Endothelial cell of umbilical vein (primary cell): ENCODE measurements at regions not wholly inside any gene's neighbourhood (a gene's known extent, or its start where the extent isn't known, plus 50 kb on each side); places are given as distances from the start of the nearest gene placed in this dataset.

Source experiments
- BruUV-seq: library from RNA; stranded (reverse); fragments of 400-500 nt; replicated peaks from 2 replicates; lab custom pipeline; 2021; lab: Mats Ljungman, UMichigan
- CTCF ChIA-PET: fragments of 300-600, 350-600 bp; sonication (Branson Sonifier 250); formaldehyde crosslinking; loops from one replicate; lab custom pipeline; 2021; ENCODE audit warnings: antibody characterized with exemption, inconsistent platforms; lab: Charles Lee
- POLR2A ChIA-PET: fragments of 300-600, 350-600 bp; sonication (Branson Sonifier 250); formaldehyde crosslinking; loops from one replicate; lab custom pipeline; 2021; ENCODE audit warnings: antibody characterized with exemption, inconsistent platforms; lab: Charles Lee
- DNase-seq: peaks from one replicate; pipeline ENCODE4 v3.0.0-alpha.2; 2011; ENCODE audit warnings: low read depth, low spot score
- FAIRE-seq: peaks from 2 replicates; lab custom pipeline; 2011; peaks lifted over from hg19 to GRCh38; lab: Jason Lieb, UNC
- H2AFZ ChIP-seq: 2 replicates; pipeline ENCODE4 v1.6.0; 2012; ENCODE audit warnings: low read depth, low read length, control low read depth, inconsistent platforms
- H3K27ac ChIP-seq: 2 replicates; pipeline ENCODE4 v1.5.1; 2011; ENCODE audit warnings: low read depth, mild to moderate bottlenecking, control low read depth, low read length, moderate library complexity; ENCODE audit not compliant: insufficient read depth
- H3K27me3 ChIP-seq, 2 experiments: 2 replicates each; pipeline versions ENCODE4 v1.6.0 to v1.6.1; 2011; ENCODE audit warnings: low read length in 2 of 2, mixed read lengths in 1 of 2; ENCODE audit not compliant: control insufficient read depth in 2 of 2, insufficient read depth in 2 of 2
- H3K36me3 ChIP-seq, 2 experiments: 2 replicates in 1 of 2; 3 replicates in 1 of 2; pipeline ENCODE4 v1.5.1; 2011; ENCODE audit warnings: low read length in 2 of 2, mild to moderate bottlenecking in 1 of 2, moderate library complexity in 1 of 2; ENCODE audit not compliant: control insufficient read depth in 2 of 2, insufficient read depth in 2 of 2; ENCODE audit errors: extremely low read depth in 1 of 2
- H3K4me1 ChIP-seq: 3 replicates; pipeline ENCODE4 v1.5.1; 2011; ENCODE audit warnings: mild to moderate bottlenecking, low read length; ENCODE audit not compliant: control insufficient read depth, insufficient read depth; ENCODE audit errors: extremely low read depth
- H3K4me2 ChIP-seq: 2 replicates; pipeline ENCODE4 v1.6.1; 2011; ENCODE audit warnings: low read length, control low read depth, mixed read lengths; ENCODE audit not compliant: insufficient read depth
- H3K4me3 ChIP-seq, 3 experiments: fragments of 200-600 bp in 1 of 3; sonication (generic), shearing (Covaris generic) in 1 of 3; replicated peaks in 1 of 3; 2 replicates each; pipeline ENCODE4 v1.5.1; 2011 to 2016; ENCODE audit warnings: control low read depth in 3 of 3, low read length in 3 of 3, mild to moderate bottlenecking in 2 of 3, inconsistent platforms in 1 of 3, low read depth in 1 of 3, moderate library complexity in 1 of 3; ENCODE audit not compliant: insufficient read depth in 1 of 3
- H3K79me2 ChIP-seq: 2 replicates; pipeline ENCODE4 v1.6.0; 2012; ENCODE audit warnings: low read length, inconsistent platforms; ENCODE audit not compliant: control insufficient read depth, insufficient read depth
- H3K9ac ChIP-seq: replicated peaks from 2 replicates; pipeline ENCODE3; 2011; ENCODE audit warnings: low read length, control low read depth; ENCODE audit not compliant: insufficient read depth; ENCODE audit errors: extremely low read depth
- H3K9me1 ChIP-seq: replicated peaks from 3 replicates; pipeline ENCODE4 v1.6.0; 2011; ENCODE audit warnings: mild to moderate bottlenecking, low read length; ENCODE audit not compliant: control insufficient read depth, insufficient read depth; ENCODE audit errors: extremely low read depth
- H3K9me3 ChIP-seq: replicated peaks from 2 replicates; pipeline ENCODE4 v1.5.1; 2012; ENCODE audit warnings: low read length, inconsistent platforms; ENCODE audit not compliant: control insufficient read depth, insufficient read depth
- H4K20me1 ChIP-seq: replicated peaks from 2 replicates; pipeline ENCODE3; 2011; ENCODE audit warnings: mild to moderate bottlenecking, low read length; ENCODE audit not compliant: control insufficient read depth, insufficient read depth; ENCODE audit errors: extremely low read depth
- EZH2 ChIP-seq: IDR thresholded peaks from 2 replicates; pipeline ENCODE4 v1.6.1; 2012; ENCODE audit warnings: borderline replicate concordance, low read depth, mild to moderate bottlenecking, moderate library complexity, low read length, inconsistent platforms; ENCODE audit not compliant: severe bottlenecking
- FOS ChIP-seq: IDR thresholded peaks from 2 replicates; pipeline ENCODE4 v1.6.1; 2011; ENCODE audit warnings: mild to moderate bottlenecking, low read length, moderate library complexity, borderline replicate concordance; ENCODE audit not compliant: insufficient read depth
- GATA2 ChIP-seq: IDR thresholded peaks from 2 replicates; pipeline ENCODE4 v1.7.0; 2011; ENCODE audit warnings: low read depth, mild to moderate bottlenecking, moderate library complexity, mixed read lengths, low read length; ENCODE audit not compliant: insufficient read length, insufficient read depth
- JUN ChIP-seq: IDR thresholded peaks from 2 replicates; pipeline ENCODE4 v1.6.1; 2011; ENCODE audit warnings: borderline replicate concordance, low read depth; ENCODE audit not compliant: insufficient read length, insufficient read depth
- MAX ChIP-seq: IDR thresholded peaks from 2 replicates; pipeline ENCODE4 v1.6.1; 2011; ENCODE audit not compliant: insufficient read depth, insufficient read length
- MYC ChIP-seq: IDR thresholded peaks from one replicate; pipeline ENCODE4 v1.6.1; 2011; ENCODE audit warnings: mild to moderate bottlenecking, low read depth, low read length
- POLR2A ChIP-seq: IDR thresholded peaks from 2 replicates; pipeline ENCODE4 v1.6.1; 2012; ENCODE audit warnings: low read depth, mild to moderate bottlenecking, control low read depth, low read length
- POLR2AphosphoS5 ChIP-seq: IDR thresholded peaks from 2 replicates; pipeline ENCODE4 v1.6.1; 2012; ENCODE audit warnings: low read depth, mild to moderate bottlenecking, control low read depth, low read length, moderate library complexity; ENCODE audit not compliant: insufficient read depth
- dilution Hi-C: fragments of 300-500 bp; cut with MboI; formaldehyde crosslinking; loops from one replicate; pipeline ENCODE4 v1.15.0; 2019; ENCODE audit warnings: low sequenced_read_pairs; ENCODE audit not compliant: extremely low pct_ligation_motif_present
- intact Hi-C: fragments of 100-400 bp; cut with micrococcal nuclease; formaldehyde crosslinking; loops from one replicate; pipeline ENCODE4 v1.10.0; 2022

GRCh38 chr1:36696261-36696940 is 213.7 kb upstream of the CSF3R start:
- Histone ChIP-seq H4K20me1 (no peaks in the 10 kb centered on the region), H3K4me3 (no peak overlapping the region), H3K79me2 (no peaks in the 10 kb centered on the region), H3K4me1 (no peaks in the 10 kb centered on the region), H3K27ac (no peak overlapping the region), H3K9ac (no peak overlapping the region), H3K27me3 (no peaks in the 10 kb centered on the region), H2AFZ (no peak overlapping the region), H3K9me3 (no peaks in the 10 kb centered on the region), H3K36me3 (no peaks in the 10 kb centered on the region), H3K9me1 (no peaks in the 10 kb centered on the region), H3K4me2 (no peak overlapping the region)
- DNase-seq (no peak), FAIRE-seq (no peak)
- ChIA-PET POLR2A (no interaction called here), CTCF (interaction anchor here (1.8 kb wide), 1 partner anchor 120 kb away, joined by 8 read pairs; no protein-coding TSS in a partner anchor)
- dilution Hi-C loops = no loop called here
- BruUV-seq = no TSS peak
- no peak for TF ChIP-seq GATA2
- no peak for TF ChIP-seq EZH2
- no peak for TF ChIP-seq POLR2AphosphoS5
- no peak for TF ChIP-seq FOS
- no peak for TF ChIP-seq MYC
- intact Hi-C loops = no loop called here

- FAIRE-seq (no peak), DNase-seq (no peak)
- Histone ChIP-seq H3K9ac (no peak overlapping the region), H3K79me2 (no peaks in the 10 kb centered on the region), H3K9me1 (no peaks in the 10 kb centered on the region), H2AFZ (no peak overlapping the region), H3K27me3 (no peaks in the 10 kb centered on the region), H3K4me1 (no peaks in the 10 kb centered on the region), H3K9me3 (no peaks in the 10 kb centered on the region), H3K36me3 (no peaks in the 10 kb centered on the region), H3K4me2 (no peak overlapping the region), H3K27ac (no peak overlapping the region), H3K4me3 (no peak overlapping the region), H4K20me1 (no peaks in the 10 kb centered on the region)
- dilution Hi-C loops = no loop called here
- CTCF ChIA-PET = no interaction called here
- intact Hi-C loops = no loop called here
- POLR2A ChIA-PET = no interaction called here
- no TSS peak for BruUV-seq
- TF ChIP-seq MAX = no peak
- no peak for TF ChIP-seq POLR2A
- no peak for TF ChIP-seq MYC
- no peak for TF ChIP-seq JUN
- TF ChIP-seq GATA2 = no peak
Observed at GRCh38 chr1:36693603-36694002, 210.9 kb upstream of the CSF3R start.
